ENCODE measurements at regions not wholly inside any gene's neighbourhood (a gene's known extent, or its start where the extent isn't known, plus 50 kb on each side); places are given as distances from the start of the nearest gene placed in this dataset.

DNA sequence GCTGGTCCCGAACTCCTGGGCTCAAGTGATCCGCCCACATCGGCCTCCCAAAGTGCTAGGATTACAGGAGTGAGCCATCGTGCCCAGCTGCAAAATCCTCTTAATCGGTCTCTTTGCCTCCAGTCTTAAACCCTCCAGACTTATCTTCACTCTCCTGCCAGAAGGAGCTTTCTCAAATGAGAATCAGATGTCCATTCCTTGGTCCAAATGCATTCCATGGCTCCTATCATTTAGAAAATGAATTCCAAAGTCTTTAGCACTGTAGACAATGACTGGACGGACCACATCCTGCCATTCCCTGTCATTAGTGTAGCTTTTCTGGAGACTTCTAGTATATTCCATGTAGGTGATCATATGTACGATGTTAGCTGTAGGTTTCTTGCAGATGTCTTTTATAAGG, 141.9 kb downstream of the ID4 start:
- H2BK120ac ChIP-seq (ENCODE audit: insufficient read depth, low read length, poor library complexity) = no peak overlapping the region
- H2AK5ac ChIP-seq (ENCODE audit: low read length) = no peak overlapping the region
- no peak overlapping the region for H4K8ac ChIP-seq (ENCODE audit: low read depth, low read length)
- H3K79me2 ChIP-seq (ENCODE audit: control insufficient read depth, insufficient read depth, low read length, poor library complexity) = no peaks in the 10 kb centered on the region
- H3K4me2 ChIP-seq (ENCODE audit: low read length) = no peak overlapping the region
- H2BK12ac ChIP-seq (ENCODE audit: low read length) = no peak overlapping the region
- no peak overlapping the region for H3K14ac ChIP-seq (ENCODE audit: low read length)
- H4K91ac ChIP-seq (ENCODE audit: low read depth, low read length) = no peak overlapping the region
- no peak overlapping the region for H4K12ac ChIP-seq (ENCODE audit: low read depth, low read length)
- H3K9me3 ChIP-seq (ENCODE audit: insufficient read depth, low read depth, low read length) = no peaks in the 10 kb centered on the region
- no peak overlapping the region for H3K4ac ChIP-seq (ENCODE audit: low read depth, low read length)
- H3K4me3 ChIP-seq (ENCODE audit: low read depth, low read length) = no peak overlapping the region
- no peaks in the 10 kb centered on the region for H3K79me1 ChIP-seq (ENCODE audit: low read length)
- no peaks in the 10 kb centered on the region for H3K36me3 ChIP-seq (ENCODE audit: control insufficient read depth in 1 of 2, insufficient read depth in 2 of 2, low read length in 2 of 2)
- no peak overlapping the region for H3K23ac ChIP-seq (ENCODE audit: low read length)
- no peak overlapping the region for H3K18ac ChIP-seq (ENCODE audit: low read length)
- H2BK5ac ChIP-seq (ENCODE audit: low read depth, low read length, poor library complexity) = no peak overlapping the region
- no peak overlapping the region for H2AFZ ChIP-seq (ENCODE audit: insufficient read depth, low read length, poor library complexity)
- no peak overlapping the region for H3K27ac ChIP-seq (ENCODE audit: low read depth, low read length)
- no peaks in the 10 kb centered on the region for H3K27me3 ChIP-seq (ENCODE audit: insufficient read depth, low read length)
- no peak for DNase-seq
- WGBS (ENCODE audit: extremely low coverage, insufficient coverage, insufficient read length) = no CpG with 5 or more reads among the region's 7 CpGs
- no peaks in the 10 kb centered on the region for H3K4me1 ChIP-seq (ENCODE audit: control insufficient read depth in 1 of 2, insufficient read depth in 2 of 2, low read length in 2 of 2)
- H3K9ac ChIP-seq (ENCODE audit: low read length) = no peak overlapping the region

- Histone ChIP-seq H2AK5ac (ENCODE audit: low read length) (no peak overlapping the region), H2BK120ac (ENCODE audit: insufficient read depth, low read length, poor library complexity) (no peak overlapping the region), H3K4ac (ENCODE audit: low read depth, low read length) (no peak overlapping the region), H2AFZ (ENCODE audit: insufficient read depth, low read length, poor library complexity) (no peak overlapping the region), H3K79me2 (ENCODE audit: control insufficient read depth, insufficient read depth, low read length, poor library complexity) (no peaks in the 10 kb centered on the region), H3K9me3 (ENCODE audit: insufficient read depth, low read depth, low read length) (no peaks in the 10 kb centered on the region), H3K36me3 (ENCODE audit: control insufficient read depth in 1 of 2, insufficient read depth in 2 of 2, low read length in 2 of 2) (no peaks in the 10 kb centered on the region), H3K4me1 (ENCODE audit: control insufficient read depth in 1 of 2, insufficient read depth in 2 of 2, low read length in 2 of 2) (no peaks in the 10 kb centered on the region), H3K14ac (ENCODE audit: low read length) (no peak overlapping the region), H2BK5ac (ENCODE audit: low read depth, low read length, poor library complexity) (no peak overlapping the region), H2BK12ac (ENCODE audit: low read length) (no peak overlapping the region), H3K9ac (ENCODE audit: low read length) (no peak overlapping the region), H3K4me3 (ENCODE audit: low read depth, low read length) (no peak overlapping the region), H3K18ac (ENCODE audit: low read length) (no peak overlapping the region), H3K79me1 (ENCODE audit: low read length) (no peaks in the 10 kb centered on the region), H4K8ac (ENCODE audit: low read depth, low read length) (no peak overlapping the region), H3K4me2 (ENCODE audit: low read length) (no peak overlapping the region), H3K27ac (ENCODE audit: low read depth, low read length) (no peak overlapping the region), H3K23ac (ENCODE audit: low read length) (no peak overlapping the region), H4K12ac (ENCODE audit: low read depth, low read length) (no peak overlapping the region), H4K91ac (ENCODE audit: low read depth, low read length) (no peak overlapping the region), H3K27me3 (ENCODE audit: insufficient read depth, low read length) (no peaks in the 10 kb centered on the region)
- WGBS (ENCODE audit: extremely low coverage, insufficient coverage, insufficient read length) = no CpG with 5 or more reads among the region's 1 CpG
- DNase-seq = no peak
Observed at GRCh38 chr6:19979986-19980385, 142.8 kb downstream of the ID4 start.

- Histone ChIP-seq H3K4ac (ENCODE audit: low read depth, low read length) (no peak overlapping the region), H3K9me3 (ENCODE audit: insufficient read depth, low read depth, low read length) (no peaks in the 10 kb centered on the region), H3K4me2 (ENCODE audit: low read length) (no peak overlapping the region), H3K36me3 (ENCODE audit: control insufficient read depth in 1 of 2, insufficient read depth in 2 of 2, low read length in 2 of 2) (no peaks in the 10 kb centered on the region), H3K27ac (ENCODE audit: low read depth, low read length) (no peak overlapping the region), H3K14ac (ENCODE audit: low read length) (no peak overlapping the region), H2AFZ (ENCODE audit: insufficient read depth, low read length, poor library complexity) (no peak overlapping the region), H3K18ac (ENCODE audit: low read length) (no peak overlapping the region), H4K91ac (ENCODE audit: low read depth, low read length) (no peak overlapping the region), H3K27me3 (ENCODE audit: insufficient read depth, low read length) (no peaks in the 10 kb centered on the region), H2BK12ac (ENCODE audit: low read length) (no peak overlapping the region), H3K79me2 (ENCODE audit: control insufficient read depth, insufficient read depth, low read length, poor library complexity) (no peaks in the 10 kb centered on the region), H3K23ac (ENCODE audit: low read length) (no peak overlapping the region), H3K4me1 (ENCODE audit: control insufficient read depth in 1 of 2, insufficient read depth in 2 of 2, low read length in 2 of 2) (no peaks in the 10 kb centered on the region), H2AK5ac (ENCODE audit: low read length) (no peak overlapping the region), H3K9ac (ENCODE audit: low read length) (no peak overlapping the region), H2BK5ac (ENCODE audit: low read depth, low read length, poor library complexity) (no peak overlapping the region), H3K4me3 (ENCODE audit: low read depth, low read length) (no peak overlapping the region), H3K79me1 (ENCODE audit: low read length) (no peaks in the 10 kb centered on the region), H4K8ac (ENCODE audit: low read depth, low read length) (no peak overlapping the region), H4K12ac (ENCODE audit: low read depth, low read length) (no peak overlapping the region), H2BK120ac (ENCODE audit: insufficient read depth, low read length, poor library complexity) (no peak overlapping the region)
- WGBS (ENCODE audit: extremely low coverage, insufficient coverage, insufficient read length) = no CpG with 5 or more reads among the region's 11 CpGs
- no peak for DNase-seq
Observed at GRCh38 chr6:19983374-19983773, 146.2 kb downstream of the ID4 start.

- no peak for DNase-seq
- no peak overlapping the region for H2BK12ac ChIP-seq (ENCODE audit: low read length)
- no CpG with 5 or more reads among the region's 2 CpGs for WGBS (ENCODE audit: extremely low coverage, insufficient coverage, insufficient read length)
- H2BK120ac ChIP-seq (ENCODE audit: insufficient read depth, low read length, poor library complexity) = no peak overlapping the region
- no peak overlapping the region for H2AK5ac ChIP-seq (ENCODE audit: low read length)
- H3K9me3 ChIP-seq (ENCODE audit: insufficient read depth, low read depth, low read length) = no peaks in the 10 kb centered on the region
- no peak overlapping the region for H3K4me3 ChIP-seq (ENCODE audit: low read depth, low read length)
- H3K79me2 ChIP-seq (ENCODE audit: control insufficient read depth, insufficient read depth, low read length, poor library complexity) = no peaks in the 10 kb centered on the region
- H3K9ac ChIP-seq (ENCODE audit: low read length) = no peak overlapping the region
- no peaks in the 10 kb centered on the region for H3K4me1 ChIP-seq (ENCODE audit: control insufficient read depth in 1 of 2, insufficient read depth in 2 of 2, low read length in 2 of 2)
- no peak overlapping the region for H4K12ac ChIP-seq (ENCODE audit: low read depth, low read length)
- H3K27ac ChIP-seq (ENCODE audit: low read depth, low read length) = no peak overlapping the region
- H3K36me3 ChIP-seq (ENCODE audit: control insufficient read depth in 1 of 2, insufficient read depth in 2 of 2, low read length in 2 of 2) = no peaks in the 10 kb centered on the region
- no peak overlapping the region for H3K14ac ChIP-seq (ENCODE audit: low read length)
- H3K4me2 ChIP-seq (ENCODE audit: low read length) = no peak overlapping the region
- H3K27me3 ChIP-seq (ENCODE audit: insufficient read depth, low read length) = no peaks in the 10 kb centered on the region
- no peaks in the 10 kb centered on the region for H3K79me1 ChIP-seq (ENCODE audit: low read length)
- no peak overlapping the region for H3K23ac ChIP-seq (ENCODE audit: low read length)
- no peak overlapping the region for H4K91ac ChIP-seq (ENCODE audit: low read depth, low read length)
- no peak overlapping the region for H4K8ac ChIP-seq (ENCODE audit: low read depth, low read length)
- no peak overlapping the region for H3K18ac ChIP-seq (ENCODE audit: low read length)
- no peak overlapping the region for H3K4ac ChIP-seq (ENCODE audit: low read depth, low read length)
- H2AFZ ChIP-seq (ENCODE audit: insufficient read depth, low read length, poor library complexity) = no peak overlapping the region
- no peak overlapping the region for H2BK5ac ChIP-seq (ENCODE audit: low read depth, low read length, poor library complexity)
Observed at GRCh38 chr6:19986691-19987438, 149.7 kb downstream of the ID4 start.
